HG03066 (cell line): ENCODE measurements at regions not wholly inside any gene's neighbourhood (a gene's known extent, or its start where the extent isn't known, plus 50 kb on each side); places are given as distances from the start of the nearest gene placed in this dataset.
"Not testable (repeated sequence)": the region's sequence is repeated elsewhere in the genome, so short reads cannot be mapped to it uniquely, and the experiment has no call there.

Experiments used
- ATAC-seq: cut with Tn5 transposase; IDR thresholded peaks from one replicate; pipeline ENCODE4 v1.9.1; 2021; ENCODE audit warnings: low read depth; ENCODE audit not compliant: unreplicated experiment

DNA sequence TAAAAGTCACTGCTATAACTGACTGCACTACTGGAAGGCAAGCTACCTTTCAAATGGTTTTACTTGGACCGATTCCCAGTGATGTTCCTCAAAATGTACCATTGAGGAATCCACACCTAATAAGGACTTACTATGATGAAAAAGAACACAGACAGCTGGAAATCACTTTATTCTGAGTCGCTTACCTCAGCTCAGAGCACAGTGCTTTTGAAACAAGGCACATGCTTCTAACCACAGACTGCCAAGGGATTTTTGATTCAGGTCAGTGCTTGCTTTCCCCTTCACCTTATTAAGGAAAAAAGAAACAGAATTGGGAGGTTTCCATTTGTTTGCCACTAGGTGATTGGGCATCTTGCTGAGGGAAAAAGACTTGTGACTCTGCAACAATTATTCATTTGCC is 707.5 kb upstream of the FSHR start:
- ATAC-seq: no peak

DNA sequence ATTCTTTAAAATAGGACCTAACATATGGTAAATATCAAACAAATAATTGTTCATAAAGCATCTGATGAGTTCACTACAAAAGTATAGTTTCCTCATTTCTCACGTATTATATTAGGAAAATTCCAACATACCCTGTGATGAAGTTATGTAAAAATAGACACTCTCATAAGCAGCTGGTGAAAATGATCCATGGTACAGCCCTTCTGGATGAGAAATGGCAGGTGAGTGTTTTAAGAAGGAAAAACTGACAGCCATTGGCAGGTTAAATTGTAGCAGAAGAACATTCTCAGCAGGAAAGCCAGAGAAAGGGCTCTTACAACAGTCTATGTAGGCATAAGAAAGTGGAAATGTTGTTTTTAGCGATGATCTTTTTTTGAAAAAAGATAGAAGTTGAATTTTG is 706.5 kb upstream of the FSHR start:
- ATAC-seq: no peak

DNA sequence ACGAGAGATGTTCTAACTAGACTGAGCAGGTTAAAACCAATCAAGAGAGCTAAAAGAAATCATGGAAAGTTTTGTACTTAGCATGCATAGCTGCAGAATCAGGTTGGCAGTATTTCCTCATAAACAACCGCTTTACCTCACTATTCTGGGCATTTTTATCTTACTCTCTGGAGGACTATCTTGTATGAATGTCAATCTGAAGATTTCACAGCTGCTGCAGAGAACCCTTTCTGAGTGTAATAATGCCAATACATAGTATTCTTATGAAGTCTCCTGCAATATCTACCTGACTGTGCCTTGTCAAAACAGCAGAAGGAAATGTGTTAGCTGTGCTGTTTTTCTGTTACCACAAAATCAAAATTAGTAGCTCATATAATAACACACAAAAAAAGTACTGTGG is 705.9 kb upstream of the FSHR start:
- no peak for ATAC-seq

DNA sequence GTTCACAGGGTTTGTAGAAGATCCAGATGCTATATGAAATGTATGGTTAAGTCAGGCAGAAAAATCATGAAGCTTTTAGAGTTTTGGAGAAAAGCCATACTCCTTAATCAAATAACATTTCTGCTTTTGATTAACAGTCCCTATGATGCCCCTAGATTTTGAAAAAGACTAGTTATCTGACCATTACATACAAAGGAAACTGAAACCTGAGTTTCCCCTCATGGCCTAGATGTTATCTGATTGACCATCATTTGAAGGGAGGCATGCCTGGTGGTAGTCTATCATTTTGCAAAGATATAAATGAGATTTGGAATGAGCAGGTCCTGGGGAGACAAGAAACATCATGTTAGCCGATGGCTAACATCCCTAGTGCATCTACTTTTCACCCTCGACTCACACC is 704.3 kb upstream of the FSHR start:
- no peak for ATAC-seq

DNA sequence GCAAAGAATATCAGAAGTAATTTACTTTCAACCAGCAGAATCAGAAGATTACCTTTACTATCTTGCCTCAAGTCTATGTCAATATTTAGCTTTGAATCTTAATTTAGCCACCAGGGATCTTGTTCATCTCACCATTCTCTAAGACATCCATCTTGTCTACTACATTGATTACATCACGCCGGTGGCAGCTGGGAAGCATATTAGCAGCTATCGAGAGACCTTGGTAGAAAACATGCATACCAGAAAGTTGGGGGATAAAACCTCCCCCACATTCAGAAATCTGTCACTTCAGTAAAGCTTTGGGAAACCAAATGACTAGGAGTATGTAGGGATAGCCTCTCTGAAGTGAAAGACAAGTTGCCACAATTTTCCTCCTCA is 703.8 kb upstream of the FSHR start:
- ATAC-seq: no peak

DNA sequence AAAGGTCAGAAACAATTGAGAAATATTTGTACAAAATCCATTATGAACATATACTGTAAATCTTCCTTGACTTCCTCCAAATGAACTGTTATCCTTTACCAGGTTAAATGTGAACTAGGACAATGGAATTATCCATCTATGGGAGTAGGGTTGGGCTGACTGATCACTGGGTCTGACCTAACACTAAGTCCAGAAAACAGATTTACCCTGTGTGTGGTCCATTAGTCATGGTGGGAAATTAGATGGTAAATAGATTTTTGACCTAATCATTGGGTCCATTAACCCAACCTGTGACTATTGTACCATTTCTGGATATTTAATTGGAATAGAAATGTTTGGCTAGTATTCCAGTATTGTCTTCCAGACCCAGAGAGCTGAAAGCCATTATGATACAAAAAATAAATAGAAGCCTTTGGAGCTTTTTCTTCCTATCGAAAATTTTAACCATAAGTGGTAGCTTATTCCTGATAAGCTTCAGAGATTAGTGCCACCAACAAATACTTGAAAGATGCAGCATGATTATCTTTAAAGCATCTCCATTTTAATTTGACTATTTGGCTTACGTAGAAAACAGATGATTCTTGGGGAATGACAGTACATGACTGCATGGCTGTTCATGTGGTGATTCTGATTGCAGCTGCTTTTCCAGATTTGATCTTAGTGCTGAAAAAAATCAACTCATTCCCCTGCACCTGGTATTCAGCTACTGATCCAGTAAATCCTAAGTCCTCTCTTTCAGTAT is 703.2 kb upstream of the FSHR start:
- no peak for ATAC-seq

DNA sequence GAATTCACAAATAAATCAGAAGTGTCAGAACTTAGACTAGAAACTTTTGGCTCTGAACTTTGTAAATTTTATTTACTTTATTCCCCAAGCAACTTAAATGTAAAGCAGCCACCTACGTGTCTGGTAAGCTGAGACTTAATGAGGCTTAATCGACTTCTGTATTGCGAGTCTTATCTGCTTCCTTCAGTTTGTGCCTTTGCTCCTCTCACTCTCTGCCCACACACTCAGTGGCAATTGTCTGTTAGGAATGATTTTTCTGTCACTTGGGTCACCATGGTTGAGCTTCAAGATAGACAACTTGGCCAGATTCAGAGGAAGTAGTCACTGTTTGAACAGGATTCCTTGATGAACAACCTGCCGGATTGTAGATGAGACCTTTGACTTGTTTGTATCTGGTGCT is 691.4 kb upstream of the FSHR start:
- no peak for ATAC-seq

DNA sequence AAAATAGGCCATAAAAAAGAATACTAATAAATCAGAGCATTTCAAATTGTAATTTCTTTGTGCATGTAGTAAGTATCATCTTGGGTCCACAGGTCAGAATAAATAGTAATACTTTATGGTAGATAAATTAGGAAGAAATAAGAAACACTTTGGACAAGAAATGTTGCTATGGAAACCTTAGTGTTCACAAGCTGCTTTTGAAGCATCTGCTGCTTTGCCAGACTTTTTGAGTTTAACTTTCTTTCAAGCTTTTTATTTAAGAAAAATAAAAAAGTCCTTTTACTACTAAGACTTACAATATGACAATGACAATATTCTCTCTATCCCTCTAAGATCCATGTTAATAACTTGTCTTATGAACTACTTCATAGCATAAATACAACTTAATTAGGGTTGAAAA is 690.7 kb upstream of the FSHR start:
- no peak for ATAC-seq

DNA sequence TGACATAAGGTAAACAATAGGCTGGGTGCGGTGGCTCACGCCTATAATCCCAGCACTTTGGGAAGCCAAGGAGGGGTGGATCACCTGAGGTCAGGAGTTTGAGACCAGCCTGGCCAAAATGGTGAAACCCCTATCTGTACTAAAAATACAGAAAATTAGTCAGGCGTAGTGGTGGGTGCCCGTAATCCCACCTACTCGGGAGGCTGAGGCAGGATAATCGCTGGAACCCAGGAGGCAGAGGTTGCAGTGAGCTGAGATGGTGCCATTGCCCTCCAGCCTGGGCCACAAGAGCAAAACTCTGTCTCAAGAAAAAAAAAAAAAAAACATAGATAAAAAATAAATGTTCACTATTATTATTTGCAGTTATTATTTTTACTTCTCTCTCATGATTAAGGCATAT is 689.8 kb upstream of the FSHR start:
- not testable (repeated sequence) for ATAC-seq

DNA sequence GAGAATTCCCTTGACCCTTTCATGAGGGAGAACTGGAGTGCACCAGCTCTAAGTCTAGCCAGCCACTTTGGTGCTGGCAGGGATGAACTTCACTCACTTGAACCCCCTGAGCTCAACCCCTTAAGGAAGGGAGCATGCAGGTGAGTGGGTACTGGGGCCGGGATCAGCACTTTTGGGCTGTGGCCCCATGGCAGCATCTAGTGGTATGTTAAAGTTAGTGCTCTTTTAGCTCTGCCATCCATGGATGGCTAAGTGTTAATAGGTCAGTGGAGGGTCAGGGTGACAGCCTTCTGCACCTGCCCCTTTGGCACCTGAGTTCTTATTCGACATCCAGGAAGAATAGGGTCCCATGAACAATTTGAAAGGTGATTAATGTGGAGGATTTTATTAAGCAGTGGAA is 689.0 kb upstream of the FSHR start:
- ATAC-seq: no peak

DNA sequence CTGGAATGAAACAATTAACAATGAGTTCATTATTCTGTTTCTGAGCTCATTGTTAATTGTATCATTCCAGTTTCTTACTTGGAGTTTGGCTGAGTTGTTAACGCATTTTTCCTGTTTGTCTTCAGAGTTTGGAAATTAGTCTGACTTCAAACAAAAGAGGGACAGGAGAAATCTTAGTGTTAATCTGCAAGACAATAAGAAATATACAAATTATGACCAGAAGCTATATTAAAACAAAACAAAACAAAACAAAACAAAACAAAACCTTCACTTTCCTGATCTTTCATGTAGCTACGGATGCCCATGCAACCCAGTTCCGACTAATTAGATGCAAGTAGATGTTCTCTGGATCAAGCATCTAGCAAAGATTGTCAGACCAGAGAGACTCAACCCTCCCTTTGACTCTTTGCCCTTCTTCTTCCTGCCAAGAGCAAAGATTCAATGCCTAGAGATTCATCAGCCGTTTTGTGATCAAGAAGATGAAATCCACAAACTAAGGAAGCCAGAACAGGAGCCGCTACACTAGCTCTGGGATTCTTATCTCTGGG is 686.2 kb upstream of the FSHR start:
- no peak for ATAC-seq

DNA sequence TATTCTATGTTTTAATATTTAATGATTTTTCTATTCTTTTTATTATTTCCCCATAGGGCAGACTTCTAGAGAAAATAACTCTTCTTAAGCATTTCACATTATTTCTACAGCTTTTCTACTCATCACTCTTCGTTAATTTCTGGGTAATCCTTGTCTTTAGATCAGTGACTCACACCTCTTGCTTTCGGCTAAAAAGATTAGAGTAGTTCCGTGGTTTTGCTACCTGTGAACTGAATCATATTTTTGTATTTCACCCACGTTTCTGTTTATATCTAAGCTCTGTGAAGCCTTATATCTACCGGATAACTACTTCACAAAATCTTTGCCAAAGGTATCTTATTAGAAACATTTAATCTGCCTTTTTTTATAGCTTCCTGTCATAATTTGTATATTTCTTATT is 685.5 kb upstream of the FSHR start:
- no peak for ATAC-seq

DNA sequence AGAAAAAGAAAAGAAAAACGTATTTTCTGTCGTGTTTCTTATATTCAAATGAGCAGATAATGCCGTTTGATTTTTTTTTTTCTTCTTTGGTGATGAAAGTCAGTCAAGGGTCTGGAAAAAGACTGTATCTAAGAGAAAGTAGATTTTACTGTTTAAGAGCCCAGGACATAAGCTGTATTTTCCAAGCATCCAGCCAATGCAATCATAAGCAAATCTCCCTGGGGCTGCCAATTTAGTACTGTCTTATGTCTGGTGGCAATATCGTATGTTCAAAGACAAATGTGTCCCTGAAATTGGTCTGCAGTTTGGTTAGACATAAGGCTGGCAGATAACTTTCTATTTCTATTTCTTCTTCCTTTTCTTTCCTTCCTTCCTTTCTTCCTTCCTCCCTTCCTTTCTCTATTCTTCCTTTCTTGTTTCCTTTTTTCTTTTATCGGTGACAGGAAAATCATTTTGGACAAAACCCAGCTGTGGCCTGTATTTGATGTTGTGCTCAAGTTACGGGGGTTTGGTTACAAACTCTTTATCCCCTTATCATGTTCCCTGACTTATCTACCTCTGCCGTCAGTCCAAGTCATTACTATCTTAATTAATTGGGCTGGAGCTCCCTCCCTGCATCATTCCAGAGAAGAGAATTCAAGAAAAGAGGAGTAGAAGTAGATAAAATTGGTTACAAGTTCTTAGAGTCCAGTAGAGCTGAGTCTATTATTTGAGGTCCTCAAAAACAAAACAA is 683.4 kb upstream of the FSHR start:
- no peak for ATAC-seq

DNA sequence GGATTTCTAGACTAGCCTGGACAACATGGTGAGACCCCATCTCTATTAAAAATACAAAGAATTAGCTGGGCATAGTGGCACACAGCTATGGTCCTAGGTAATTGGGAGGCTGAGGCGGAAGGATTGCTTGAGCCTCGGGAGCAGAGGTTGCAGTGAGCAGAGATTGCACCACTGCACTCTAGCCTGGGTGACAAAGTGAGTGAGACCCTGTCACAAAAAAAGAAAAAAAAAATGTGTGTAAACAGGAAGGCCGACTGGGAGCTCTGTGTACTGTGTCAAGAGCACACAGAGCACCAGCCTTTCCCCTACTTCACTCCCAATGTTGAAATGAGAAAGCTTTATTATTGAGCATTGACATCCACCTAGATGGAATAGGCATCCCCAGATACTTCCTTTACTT is 681.7 kb upstream of the FSHR start:
- ATAC-seq: no peak

DNA sequence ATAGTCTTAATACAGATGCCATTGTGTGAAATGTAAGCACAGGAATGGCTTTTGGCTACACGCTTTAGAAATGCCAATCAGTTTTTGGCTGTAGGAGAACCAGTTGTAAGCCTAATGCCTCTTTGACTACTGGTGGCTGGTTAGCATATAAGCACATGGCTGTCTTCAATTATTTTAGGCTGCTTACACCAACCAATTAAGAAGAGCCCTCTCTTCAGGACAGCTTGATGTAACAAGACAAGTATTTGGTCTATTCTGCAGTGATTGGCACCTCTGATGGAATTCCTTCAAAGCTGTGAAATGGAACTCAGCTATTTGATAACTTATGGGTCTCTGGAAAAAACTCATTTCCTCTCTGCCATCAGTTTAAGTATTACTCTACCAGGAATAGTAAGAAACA is 680.1 kb upstream of the FSHR start:
- no peak for ATAC-seq

DNA sequence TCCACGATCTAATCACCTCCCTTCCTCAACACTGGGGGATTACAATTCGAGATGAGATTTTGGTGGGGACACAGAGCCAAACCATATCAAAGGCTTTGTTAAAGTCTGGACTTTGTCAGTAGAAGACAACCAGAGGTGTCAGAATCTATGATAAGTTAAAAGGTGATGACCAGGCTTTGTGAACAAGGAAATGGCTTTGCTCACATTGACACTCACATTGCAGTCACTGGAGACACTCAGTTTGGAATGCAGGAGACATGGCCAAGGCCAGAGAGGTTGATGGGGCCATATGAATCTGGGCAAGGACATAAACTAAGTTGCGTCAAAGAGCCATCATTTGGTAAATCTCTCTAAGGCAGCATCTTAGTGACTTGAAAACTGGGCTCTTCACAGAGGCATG is 678.2 kb upstream of the FSHR start:
- ATAC-seq: no peak

DNA sequence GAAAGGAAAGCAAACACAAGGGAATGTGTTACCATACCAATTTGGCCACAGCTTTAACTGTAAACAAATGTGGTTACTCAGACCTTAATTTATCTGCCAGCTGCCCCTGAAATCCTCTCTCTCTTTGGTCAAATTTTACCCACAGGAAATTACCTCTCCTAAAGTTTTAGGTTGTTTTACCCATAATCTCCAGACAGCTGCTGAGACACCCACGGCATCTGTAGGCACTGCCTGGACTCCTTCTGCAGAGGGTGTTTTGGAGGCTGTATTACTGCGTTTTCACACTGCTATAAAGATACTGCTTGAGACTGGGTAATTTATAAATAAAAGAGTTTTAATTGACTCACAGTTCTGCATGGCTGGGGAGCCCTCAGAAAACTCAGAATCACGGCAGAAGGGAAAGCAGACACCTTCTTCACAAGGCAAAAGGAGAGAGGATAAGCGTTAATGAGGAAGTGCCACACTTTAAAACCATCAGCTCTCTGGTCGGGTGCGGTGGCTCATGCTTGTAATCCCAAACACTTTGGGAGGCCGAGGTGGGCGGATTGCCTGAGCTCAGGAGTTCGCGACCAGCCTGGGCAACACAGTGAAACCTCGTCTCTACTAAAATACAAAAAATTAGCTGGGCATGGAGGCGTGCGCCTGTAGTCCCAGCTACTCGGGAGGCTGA is 677.5 kb upstream of the FSHR start:
- ATAC-seq: no peak

DNA sequence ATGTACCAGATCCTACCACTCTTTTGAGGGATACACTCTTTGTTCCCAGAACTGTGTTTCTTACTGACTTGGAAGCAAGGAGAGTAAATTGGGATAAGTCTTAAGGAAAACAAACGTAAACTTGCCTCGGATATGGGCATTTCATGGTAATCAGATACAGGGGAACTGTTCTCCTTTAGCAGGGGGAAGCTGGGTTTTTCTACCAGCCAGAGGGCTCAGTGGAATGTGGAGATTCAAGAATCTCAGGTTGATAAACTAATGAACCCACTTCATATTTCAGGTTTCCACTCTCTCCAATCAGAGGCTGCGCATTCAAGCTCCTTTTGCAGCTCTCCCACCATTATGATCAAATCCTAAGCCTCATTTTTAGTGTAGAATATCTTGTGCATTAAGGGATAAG is 676.5 kb upstream of the FSHR start:
- no peak for ATAC-seq

DNA sequence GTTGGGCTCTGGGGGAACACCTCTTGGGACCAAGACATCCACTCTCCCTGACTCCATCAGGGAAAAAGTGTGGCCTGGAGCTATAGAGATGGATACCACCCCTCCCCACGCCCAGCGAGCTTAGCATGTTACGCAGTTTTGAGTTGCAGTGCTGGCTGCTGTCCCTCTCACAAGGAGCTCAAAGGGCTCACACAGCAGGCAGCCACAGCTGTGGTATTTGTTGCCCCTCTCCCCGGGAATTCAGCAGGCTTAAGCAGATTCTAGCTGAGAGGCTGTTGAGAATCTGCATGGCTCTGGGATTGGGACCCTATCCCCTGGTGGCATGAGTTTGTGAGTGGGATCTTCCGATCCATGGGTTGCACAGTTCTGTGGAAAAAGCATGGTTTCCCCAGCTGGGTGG is 673.1 kb upstream of the FSHR start:
- ATAC-seq: no peak

DNA sequence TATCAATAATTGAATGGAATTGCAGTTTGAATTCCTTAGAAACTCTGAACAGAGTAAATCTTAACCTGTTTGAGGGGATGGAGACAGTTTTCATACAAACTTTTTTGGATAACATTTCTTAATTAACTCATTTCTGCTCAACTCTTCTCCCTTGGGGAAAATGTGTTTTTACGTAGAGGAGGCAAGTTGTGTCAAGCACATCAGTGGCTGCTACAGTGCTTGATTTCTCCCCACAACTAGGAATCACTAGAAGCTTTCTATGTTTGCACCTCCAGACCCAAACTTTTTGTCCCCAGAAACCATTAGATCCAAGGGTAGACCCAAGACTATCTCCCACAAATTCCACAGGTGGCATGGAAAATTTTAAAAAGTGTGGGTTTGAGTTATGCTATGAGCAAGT is 658.9 kb upstream of the FSHR start:
- no peak for ATAC-seq

DNA sequence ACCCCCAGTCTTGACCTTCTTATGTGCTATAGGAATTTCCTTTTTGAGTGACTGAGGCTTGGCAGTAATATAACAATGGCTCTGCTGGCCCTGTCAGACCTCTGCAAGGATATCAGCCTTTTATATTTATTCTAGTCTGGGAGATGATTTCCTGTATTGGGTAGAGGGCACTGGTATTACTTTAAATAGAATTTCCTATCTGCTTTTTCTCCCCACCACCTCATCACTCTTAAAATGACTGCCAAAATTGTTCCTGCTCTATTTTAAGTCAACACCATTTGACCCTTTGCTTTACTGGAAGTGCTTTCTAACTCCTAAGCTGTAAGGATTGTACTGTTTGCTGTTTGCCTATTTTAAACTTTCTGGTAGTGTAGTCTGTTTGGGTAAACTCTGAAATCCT is 658.4 kb upstream of the FSHR start:
- ATAC-seq: no peak

DNA sequence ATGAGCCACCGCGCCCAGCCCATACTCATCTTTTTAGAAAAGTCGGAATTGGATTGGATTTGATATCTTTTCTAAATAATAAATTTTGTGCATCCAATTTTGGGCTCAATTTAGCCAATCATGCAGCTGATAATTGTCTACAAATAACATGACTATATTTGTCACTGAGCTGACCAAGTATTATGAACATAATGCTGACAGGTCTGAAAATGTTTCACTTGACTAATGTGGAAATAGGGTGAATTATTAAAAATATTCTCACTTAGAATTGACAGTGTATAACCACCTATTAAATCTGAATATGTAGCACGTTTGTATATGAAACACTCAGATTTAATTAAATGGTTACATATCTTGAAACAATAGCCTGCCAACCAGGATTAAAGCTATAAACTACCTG is 657.2 kb upstream of the FSHR start:
- ATAC-seq: no peak
